ENCODE measurements at regions not wholly inside any gene's neighbourhood (a gene's known extent, or its start where the extent isn't known, plus 50 kb on each side); places are given as distances from the start of the nearest gene placed in this dataset.
A peak's percentile ranks its signal among the peaks of the same experiment; 100 is the strongest.

GRCh38 chr11:81005595-81005994 is 1564.8 kb upstream of the TENM4 start:
- no peak overlapping the region for H3K27ac ChIP-seq
- no peaks in the 10 kb centered on the region for H4K20me1 ChIP-seq
- no peaks in the 10 kb centered on the region for H3K36me3 ChIP-seq
- H3K4me2 ChIP-seq: peak overlapping the region in 1 of 11 experiments; percentile 20; a peak in 2 of 22 replicates
- no peak overlapping the region for H3K4me3 ChIP-seq
- H3K9me3 ChIP-seq (replicated peaks in 1 of 11): no peaks in the 10 kb centered on the region
- H3K9ac ChIP-seq: no peak overlapping the region
- H3K27me3 ChIP-seq: no peaks in the 10 kb centered on the region
- no peak for TF ChIP-seq Cebpa-rat (IDR thresholded peaks at IDR 0.05)
- peaks cover 0 to 18% (median 2%) of the 10 kb centered on the region in 10 experiments; a peak in 4 of 20 replicates for H3K4me1 ChIP-seq

GRCh38 chr11:81004576-81004975 is 1563.7 kb upstream of the TENM4 start:
- no peak overlapping the region for H3K27ac ChIP-seq
- H3K36me3 ChIP-seq: no peaks in the 10 kb centered on the region
- H3K9ac ChIP-seq: no peak overlapping the region
- H3K9me3 ChIP-seq (replicated peaks in 1 of 11): no peaks in the 10 kb centered on the region
- no peaks in the 10 kb centered on the region for H4K20me1 ChIP-seq
- no peak overlapping the region for H3K4me3 ChIP-seq
- peaks cover 0 to 18% (median 2%) of the 10 kb centered on the region in 10 experiments; a peak in 4 of 20 replicates for H3K4me1 ChIP-seq
- no peaks in the 10 kb centered on the region for H3K27me3 ChIP-seq
- 0 out of 22 replicates have a peak overlapping the region, but pooled peaks of 1 of the 11 experiments have one; percentile 1 for H3K4me2 ChIP-seq
- TF ChIP-seq Cebpa-rat (IDR thresholded peaks at IDR 0.05): no peak

- no peak overlapping the region for H3K9ac ChIP-seq
- H3K4me1 ChIP-seq: peaks cover 0 to 18% (median 2%) of the 10 kb centered on the region in 10 experiments; a peak in 4 of 20 replicates
- no peaks in the 10 kb centered on the region for H3K36me3 ChIP-seq
- no peak overlapping the region for H3K27ac ChIP-seq
- no peaks in the 10 kb centered on the region for H3K9me3 ChIP-seq (replicated peaks in 1 of 11)
- H4K20me1 ChIP-seq: no peaks in the 10 kb centered on the region
- no peak for TF ChIP-seq Cebpa-rat (IDR thresholded peaks at IDR 0.05)
- H3K27me3 ChIP-seq: no peaks in the 10 kb centered on the region
- no peak overlapping the region for H3K4me3 ChIP-seq
- H3K4me2 ChIP-seq: no peak overlapping the region
These were observed 1561.5 kb upstream of the TENM4 start for GRCh38 chr11:81002374-81002773.

DNA sequence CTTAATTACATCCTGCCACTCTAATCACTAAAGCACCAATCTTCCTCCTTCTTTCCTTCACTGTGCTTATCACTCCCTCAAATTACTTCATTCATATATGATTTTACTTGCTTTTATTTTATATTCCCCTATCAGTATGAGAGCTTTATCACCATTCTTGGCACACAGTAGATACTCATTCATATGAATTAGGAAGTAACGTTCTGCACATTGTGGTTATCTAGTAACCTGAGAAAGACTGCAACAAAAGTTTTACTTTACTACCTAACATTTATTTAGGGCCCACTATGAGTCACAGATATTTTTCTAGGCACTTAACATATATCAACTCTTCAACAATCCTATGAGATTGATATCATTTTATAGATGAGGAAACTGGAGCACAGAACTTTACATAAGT is 1559.9 kb upstream of the TENM4 start:
- H4K20me1 ChIP-seq: no peaks in the 10 kb centered on the region
- H3K27ac ChIP-seq: no peak overlapping the region
- peaks cover 0 to 12% (median 1%) of the 10 kb centered on the region in 10 experiments; a peak in 3 of 20 replicates for H3K4me1 ChIP-seq
- no peak overlapping the region for H3K4me2 ChIP-seq
- no peak overlapping the region for H3K9ac ChIP-seq
- no peaks in the 10 kb centered on the region for H3K27me3 ChIP-seq
- no peaks in the 10 kb centered on the region for H3K36me3 ChIP-seq
- no peaks in the 10 kb centered on the region for H3K9me3 ChIP-seq (replicated peaks in 1 of 11)
- no peak overlapping the region for H3K4me3 ChIP-seq
- no peak for TF ChIP-seq Cebpa-rat (IDR thresholded peaks at IDR 0.05)

GRCh38 chr11:81000334-81000733 is 1559.5 kb upstream of the TENM4 start:
- Histone ChIP-seq H4K20me1 (no peaks in the 10 kb centered on the region), H3K36me3 (no peaks in the 10 kb centered on the region), H3K27me3 (no peaks in the 10 kb centered on the region), H3K4me2 (no peak overlapping the region), H3K4me1 (peaks cover 0 to 8% (median 0%) of the 10 kb centered on the region in 10 experiments; a peak in 2 of 20 replicates), H3K27ac (no peak overlapping the region), H3K9me3 (replicated peaks in 1 of 11) (no peaks in the 10 kb centered on the region), H3K4me3 (no peak overlapping the region), H3K9ac (no peak overlapping the region)
- TF ChIP-seq Cebpa-rat (IDR thresholded peaks at IDR 0.05): no peak

GRCh38 chr11:80995523-80995922 is 1554.7 kb upstream of the TENM4 start:
- H3K4me2 ChIP-seq: no peak overlapping the region
- no peak for TF ChIP-seq Cebpa-rat (IDR thresholded peaks at IDR 0.05)

DNA sequence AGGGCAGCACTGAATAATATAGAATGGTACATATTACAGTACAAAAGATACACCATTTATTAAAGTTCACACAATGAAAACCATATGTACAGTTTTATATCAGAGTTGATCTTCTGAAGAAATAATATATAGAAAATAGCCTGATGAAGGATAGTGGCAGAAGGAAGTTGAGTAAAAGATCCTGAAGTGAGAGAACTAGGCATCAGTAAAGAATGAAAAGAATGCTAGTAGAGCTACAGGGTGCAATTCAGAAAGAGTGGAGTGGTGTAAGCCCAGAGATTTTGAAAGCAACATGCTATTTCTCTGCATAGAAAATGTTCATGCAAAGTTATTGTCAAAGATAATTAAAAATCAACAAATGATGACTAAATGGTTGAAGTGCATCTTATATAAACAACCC is 1552.7 kb upstream of the TENM4 start:
- Histone ChIP-seq H4K20me1 (no peaks in the 10 kb centered on the region), H3K36me3 (no peaks in the 10 kb centered on the region), H3K27ac (no peak overlapping the region), H3K4me2 (no peak overlapping the region), H3K9me3 (replicated peaks in 1 of 11) (no peaks in the 10 kb centered on the region), H3K4me3 (no peak overlapping the region), H3K9ac (no peak overlapping the region), H3K4me1 (no peaks in the 10 kb centered on the region), H3K27me3 (no peaks in the 10 kb centered on the region)
- no peak for TF ChIP-seq Cebpa-rat (IDR thresholded peaks at IDR 0.05)

More at GRCh38 chr11:80995523-80995922, 1554.7 kb upstream of the TENM4 start:
- Histone ChIP-seq H3K27ac (no peak overlapping the region), H3K36me3 (no peaks in the 10 kb centered on the region), H3K9me3 (replicated peaks in 1 of 11) (no peaks in the 10 kb centered on the region), H3K9ac (no peak overlapping the region), H4K20me1 (no peaks in the 10 kb centered on the region), H3K4me3 (no peak overlapping the region), H3K27me3 (no peaks in the 10 kb centered on the region), H3K4me1 (no peaks in the 10 kb centered on the region)

- Histone ChIP-seq H3K9ac (no peak overlapping the region), H3K9me3 (replicated peaks in 1 of 11) (no peaks in the 10 kb centered on the region)
- TF ChIP-seq Cebpa-rat (IDR thresholded peaks at IDR 0.05): no peak
These were observed 1550.1 kb upstream of the TENM4 start for GRCh38 chr11:80990885-80991284.

GRCh38 chr11:80987171-80987570 is 1546.3 kb upstream of the TENM4 start:
- no peaks in the 10 kb centered on the region for H3K27me3 ChIP-seq
- H3K9me3 ChIP-seq (replicated peaks in 1 of 11): no peaks in the 10 kb centered on the region
- TF ChIP-seq Cebpa-rat (IDR thresholded peaks at IDR 0.05): no peak
- no peaks in the 10 kb centered on the region for H4K20me1 ChIP-seq
- no peak overlapping the region for H3K4me3 ChIP-seq
- H3K4me1 ChIP-seq: peaks cover 0 to 4% (median 0%) of the 10 kb centered on the region in 10 experiments; a peak in 4 of 20 replicates
- no peaks in the 10 kb centered on the region for H3K36me3 ChIP-seq
- no peak overlapping the region for H3K27ac ChIP-seq
- H3K9ac ChIP-seq: no peak overlapping the region
- no peak overlapping the region for H3K4me2 ChIP-seq

More at GRCh38 chr11:80990885-80991284, 1550.1 kb upstream of the TENM4 start:
- no peaks in the 10 kb centered on the region for H3K4me1 ChIP-seq
- H3K27ac ChIP-seq: no peak overlapping the region
- H3K4me3 ChIP-seq: no peak overlapping the region
- no peaks in the 10 kb centered on the region for H4K20me1 ChIP-seq
- no peaks in the 10 kb centered on the region for H3K27me3 ChIP-seq
- no peak overlapping the region for H3K4me2 ChIP-seq
- no peaks in the 10 kb centered on the region for H3K36me3 ChIP-seq

DNA sequence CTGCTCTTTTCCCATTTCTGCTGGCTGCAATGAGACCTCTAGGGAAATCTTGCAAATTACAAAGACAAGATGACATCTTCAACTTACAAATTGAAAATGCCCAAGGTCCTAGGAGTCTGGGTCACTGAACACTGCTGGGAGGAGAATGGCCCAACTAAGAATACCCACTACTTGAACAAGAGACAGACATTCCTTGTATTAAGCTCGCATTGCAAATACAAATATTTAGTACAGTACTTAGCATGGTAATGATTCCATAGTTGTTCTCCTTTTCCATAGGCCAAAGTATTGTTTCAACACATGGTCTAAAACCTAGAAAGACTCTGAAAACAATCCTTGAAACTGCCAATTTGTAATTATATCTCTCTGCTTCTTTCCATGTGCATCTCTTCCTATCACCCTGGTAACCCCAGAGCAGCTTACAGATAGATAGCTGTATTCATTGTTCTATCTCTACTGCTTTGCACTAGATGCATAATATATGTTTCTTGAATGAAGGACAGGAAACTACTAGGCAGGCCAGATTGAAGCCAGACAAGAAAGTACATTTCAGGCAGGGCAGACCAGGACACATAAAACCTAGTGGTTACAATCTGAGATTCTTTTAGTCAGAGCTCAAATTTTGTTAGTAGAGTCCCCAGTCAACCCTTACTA is 1545.7 kb upstream of the TENM4 start:
- H3K4me3 ChIP-seq: no peak overlapping the region
- H3K27me3 ChIP-seq: no peaks in the 10 kb centered on the region
- H3K9ac ChIP-seq: no peak overlapping the region
- no peak overlapping the region for H3K4me2 ChIP-seq
- no peak for TF ChIP-seq Cebpa-rat (IDR thresholded peaks at IDR 0.05)
- no peaks in the 10 kb centered on the region for H3K9me3 ChIP-seq (replicated peaks in 1 of 11)
- no peak overlapping the region for H3K27ac ChIP-seq
- H3K36me3 ChIP-seq: no peaks in the 10 kb centered on the region
- H3K4me1 ChIP-seq: peaks cover 0 to 10% (median 0%) of the 10 kb centered on the region in 10 experiments; a peak in 5 of 20 replicates
- H4K20me1 ChIP-seq: no peaks in the 10 kb centered on the region

Data from BLaER1 treated with 17β-estradiol and CSF1 and Interleukin-3, amounts not matched to agents 10 nM and 100 nM (cell line).